Ishikawa (cell line): ENCODE measurements at regions not wholly inside any gene's neighbourhood (a gene's known extent, or its start where the extent isn't known, plus 50 kb on each side); places are given as distances from the start of the nearest gene placed in this dataset.

Experiments used
- CEBPB ChIP-seq: IDR thresholded peaks from 2 replicates; pipeline ENCODE4 v1.6.1; 2012
- CREB1 ChIP-seq: IDR thresholded peaks from 2 replicates; pipeline ENCODE4 v1.6.1; 2012; ENCODE audit warnings: low read depth
- EGR1 ChIP-seq: IDR thresholded peaks from 2 replicates; pipeline ENCODE4 v1.6.1; 2012
- EP300 ChIP-seq: IDR thresholded peaks from 2 replicates; pipeline ENCODE4 v1.6.1; 2012; ENCODE audit warnings: borderline replicate concordance
- FOXM1 ChIP-seq: IDR thresholded peaks from 2 replicates; pipeline ENCODE4 v1.6.1; 2012; ENCODE audit warnings: low read depth, borderline replicate concordance
- MAX ChIP-seq: IDR thresholded peaks from 2 replicates; pipeline ENCODE4 v1.6.1; 2012
- NFIC ChIP-seq: IDR thresholded peaks from 2 replicates; pipeline ENCODE4 v1.6.1; 2012
- RAD21 ChIP-seq: IDR thresholded peaks from 2 replicates; pipeline ENCODE4 v1.6.1; 2012; ENCODE audit warnings: low read depth
- TAF1 ChIP-seq: IDR thresholded peaks from 2 replicates; pipeline ENCODE4 v1.6.1; 2012; ENCODE audit warnings: low read depth, mild to moderate bottlenecking
- TEAD4 ChIP-seq: IDR thresholded peaks from 2 replicates; pipeline ENCODE4 v1.6.1; 2012
- YY1 ChIP-seq: IDR thresholded peaks from 2 replicates; pipeline ENCODE4 v1.6.1; 2012; ENCODE audit warnings: low read depth

GRCh38 chr6:147077251-147077650 lies 127.0 kb upstream of the STXBP5 start:
- TF ChIP-seq EGR1, result no peak
- TF ChIP-seq CREB1, result no peak
- TF ChIP-seq FOXM1, result no peak
- no peak for TF ChIP-seq EP300
- TF ChIP-seq TAF1, result no peak
- no peak for TF ChIP-seq CEBPB
- TF ChIP-seq MAX, result no peak
- TF ChIP-seq YY1, result no peak
- no peak for TF ChIP-seq RAD21
- TF ChIP-seq NFIC, result no peak
- no peak for TF ChIP-seq TEAD4
